H9 (cell line): ENCODE measurements at regions not wholly inside any gene's neighbourhood (a gene's known extent, or its start where the extent isn't known, plus 50 kb on each side); places are given as distances from the start of the nearest gene placed in this dataset.

Experiments
- DNase-seq: peaks from one replicate; pipeline ENCODE4 v3.0.0-alpha.2; 2017
- H2AFZ ChIP-seq: one replicate; pipeline ENCODE4 v1.6.1; 2013; ENCODE audit warnings: mild to moderate bottlenecking, low read length, control low read depth, moderate library complexity
- H2AK5ac ChIP-seq: 2 replicates; pipeline ENCODE4 v1.6.1; 2013; ENCODE audit warnings: low read length, control low read depth, mixed read lengths; ENCODE audit not compliant: insufficient read length
- H2BK120ac ChIP-seq: one replicate; pipeline ENCODE4 v1.6.1; 2013; ENCODE audit warnings: low read depth, mild to moderate bottlenecking, low read length, control low read depth, inconsistent platforms; ENCODE audit not compliant: poor library complexity, severe bottlenecking
- H2BK12ac ChIP-seq: 2 replicates; pipeline ENCODE4 v1.6.1; 2013; ENCODE audit warnings: low read length, control low read depth, mixed read lengths, low read depth; ENCODE audit not compliant: insufficient read length
- H2BK15ac ChIP-seq: 2 replicates; pipeline ENCODE4 v1.6.1; 2013; ENCODE audit warnings: low read depth, low read length, control low read depth
- H2BK20ac ChIP-seq: one replicate; pipeline ENCODE4 v1.6.1; 2013; ENCODE audit warnings: low read depth, mild to moderate bottlenecking, low read length, control low read depth, inconsistent platforms; ENCODE audit not compliant: poor library complexity, severe bottlenecking
- H2BK5ac ChIP-seq: 2 replicates; pipeline ENCODE4 v1.6.1; 2013; ENCODE audit warnings: low read length, control low read depth, mixed read lengths; ENCODE audit not compliant: insufficient read length
- H3K14ac ChIP-seq: 2 replicates; pipeline ENCODE4 v1.6.1; 2013; ENCODE audit warnings: low read length, control low read depth; ENCODE audit not compliant: insufficient read depth
- H3K18ac ChIP-seq: 2 replicates; pipeline ENCODE4 v1.6.1; 2013; ENCODE audit warnings: low read depth, mild to moderate bottlenecking, mixed read lengths, low read length, control low read depth; ENCODE audit not compliant: insufficient read length
- H3K23ac ChIP-seq: 2 replicates; pipeline ENCODE4 v1.6.1; 2013; ENCODE audit warnings: low read length, control low read depth, mixed read lengths, low read depth; ENCODE audit not compliant: insufficient read length
- H3K23me2 ChIP-seq: 2 replicates; pipeline ENCODE4 v1.6.1; 2013; ENCODE audit warnings: low read depth, mild to moderate bottlenecking, mixed read lengths, low read length, control low read depth; ENCODE audit not compliant: insufficient read length, poor library complexity, severe bottlenecking
- H3K27ac ChIP-seq: 2 replicates; pipeline ENCODE4 v1.5.1; 2013; ENCODE audit warnings: low read length, control low read depth, mixed read lengths, low read depth; ENCODE audit not compliant: insufficient read length
- H3K27me3 ChIP-seq: 2 replicates; pipeline ENCODE4 v1.6.1; 2013; ENCODE audit warnings: low read length, control low read depth, inconsistent platforms; ENCODE audit not compliant: insufficient read depth
- H3K4ac ChIP-seq: 2 replicates; pipeline ENCODE4 v1.6.1; 2013; ENCODE audit warnings: low read depth, mild to moderate bottlenecking, control low read depth, inconsistent platforms, low read length, moderate library complexity
- H3K4me1 ChIP-seq: 2 replicates; pipeline ENCODE4 v1.6.1; 2013; ENCODE audit warnings: low read length, control low read depth, inconsistent platforms; ENCODE audit not compliant: insufficient read depth
- H3K4me2 ChIP-seq: 2 replicates; pipeline ENCODE4 v1.6.1; 2013; ENCODE audit warnings: low read length, control low read depth, mixed read lengths; ENCODE audit not compliant: insufficient read length, insufficient read depth
- H3K56ac ChIP-seq: 2 replicates; pipeline ENCODE4 v1.6.1; 2013; ENCODE audit warnings: low read depth, mild to moderate bottlenecking, mixed read lengths, low read length, control low read depth; ENCODE audit not compliant: insufficient read length
- H3K79me1 ChIP-seq: 2 replicates; pipeline ENCODE4 v1.6.1; 2013; ENCODE audit warnings: low read depth, mild to moderate bottlenecking, moderate library complexity, low read length, control low read depth, inconsistent platforms; ENCODE audit not compliant: insufficient read depth, poor library complexity, severe bottlenecking
- H3K79me2 ChIP-seq: 2 replicates; pipeline ENCODE4 v1.6.1; 2013; ENCODE audit warnings: low read length, control low read depth, inconsistent platforms; ENCODE audit not compliant: insufficient read depth
- H3K9ac ChIP-seq: 2 replicates; pipeline ENCODE4 v1.6.1; 2013; ENCODE audit warnings: low read length, control low read depth, mixed read lengths; ENCODE audit not compliant: insufficient read length; ENCODE audit errors: extremely low read depth
- H3K9me3 ChIP-seq: one replicate; pipeline ENCODE4 v1.6.1; 2013; ENCODE audit warnings: low read depth, low read length, inconsistent platforms; ENCODE audit not compliant: control insufficient read depth
- H3T11ph ChIP-seq: one replicate; pipeline ENCODE4 v1.6.1; 2013; ENCODE audit warnings: mild to moderate bottlenecking, low read length, control low read depth, inconsistent platforms
- H4K20me1 ChIP-seq: one replicate; pipeline ENCODE4 v1.6.1; 2013; ENCODE audit not compliant: control insufficient read depth, insufficient read length, insufficient read depth
- H4K5ac ChIP-seq: 2 replicates; pipeline ENCODE4 v1.6.1; 2013; ENCODE audit warnings: low read depth, mild to moderate bottlenecking, mixed read lengths, low read length, control low read depth; ENCODE audit not compliant: insufficient read length
- H4K8ac ChIP-seq: replicated peaks from 2 replicates; pipeline ENCODE4 v1.6.1; 2013; ENCODE audit warnings: low read length, control low read depth, mixed read lengths, low read depth; ENCODE audit not compliant: insufficient read length
- H4K91ac ChIP-seq: 2 replicates; pipeline ENCODE4 v1.6.1; 2013; ENCODE audit warnings: low read depth, mild to moderate bottlenecking, moderate library complexity, mixed read lengths, low read length, control low read depth; ENCODE audit not compliant: insufficient read length
- H3K27ac Mint-ChIP-seq, 3 experiments: 2 replicates in 2 of 3; 3 replicates in 1 of 3; pipeline ENCODE4 v1.8.0; 2020 to 2021; ENCODE audit warnings: mixed read lengths in 3 of 3, mild to moderate bottlenecking in 1 of 3, moderate library complexity in 1 of 3
- H3K27me3 Mint-ChIP-seq: 2 replicates; pipeline ENCODE4 v1.8.0; 2021; ENCODE audit warnings: low read depth, mild to moderate bottlenecking, moderate library complexity, mixed read lengths
- H3K36me3 Mint-ChIP-seq, 3 experiments: 2 replicates in 2 of 3; 3 replicates in 1 of 3; pipeline ENCODE4 v1.8.0; 2020 to 2021; ENCODE audit warnings: low read depth in 3 of 3, mixed read lengths in 3 of 3; ENCODE audit not compliant: insufficient read depth in 1 of 3
- H3K4me1 Mint-ChIP-seq, 2 experiments: 2 replicates each; pipeline ENCODE4 v1.8.0; 2020; ENCODE audit warnings: mixed read lengths in 2 of 2
- H3K4me3 Mint-ChIP-seq, 2 experiments: 2 replicates in 1 of 2; 3 replicates in 1 of 2; pipeline ENCODE4 v1.8.0; 2020 to 2021; ENCODE audit warnings: mild to moderate bottlenecking in 2 of 2, mixed read lengths in 2 of 2, moderate library complexity in 1 of 2
- H3K9me3 Mint-ChIP-seq, 2 experiments: 2 replicates in 1 of 2; 3 replicates in 1 of 2; pipeline ENCODE4 v1.8.0; 2020; ENCODE audit warnings: mild to moderate bottlenecking in 2 of 2, mixed read lengths in 2 of 2, moderate library complexity in 1 of 2
- CTCF ChIP-seq: fragments of 200-600 bp; sonication (generic); conservative IDR thresholded peaks from 3 replicates; pipeline ENCODE4 v1.8.0; 2021; ENCODE audit warnings: antibody characterized with exemption, mild to moderate bottlenecking
- WGBS: extraction: QIAGEN DNeasy Blood & Tissue Kit; methylation state at CpG from one replicate; pipeline ENCODE4 v1.1.7; 2013; ENCODE audit warnings: missing lambda C conversion rate, low lambda C conversion rate, mixed read lengths; ENCODE audit not compliant: insufficient read length; ENCODE audit errors: extremely low coverage; 5-methylcytosine and 5-hydroxymethylcytosine counted together

DNA sequence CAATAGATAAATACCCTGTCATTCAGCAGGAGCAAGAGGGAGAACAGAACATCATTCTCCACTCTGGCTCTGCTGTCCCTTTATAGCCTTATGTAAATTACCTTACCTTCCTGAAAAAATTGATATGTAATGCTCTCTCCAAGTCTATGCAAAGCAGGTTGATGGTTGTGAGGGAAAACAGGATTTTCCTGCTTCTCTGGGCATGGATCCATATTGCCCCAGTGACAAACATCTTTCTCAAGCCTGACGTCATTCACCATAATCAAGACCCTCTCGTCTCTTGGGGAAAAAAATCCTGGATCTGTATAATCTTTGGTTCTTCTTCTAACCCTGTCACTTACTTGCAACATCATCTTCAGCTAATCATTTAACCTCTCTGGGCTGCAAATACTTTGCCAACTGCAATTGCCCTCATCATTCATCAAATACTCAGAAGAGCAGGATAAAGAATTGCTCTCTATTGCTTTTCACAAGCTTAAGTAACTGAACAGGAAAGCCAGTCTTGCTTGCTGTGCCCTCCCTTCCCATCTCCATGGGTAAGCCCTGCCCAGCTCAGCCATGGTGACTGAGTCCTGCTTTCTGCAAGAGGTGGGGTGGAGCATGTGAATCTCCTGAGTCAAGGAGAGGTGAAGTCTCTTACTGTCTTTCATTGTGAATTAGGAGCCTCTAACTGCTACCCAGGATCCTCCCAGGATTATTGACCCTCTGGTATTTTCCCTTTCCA is 123.7 kb upstream of the KLF7 start:
- no peaks in the 10 kb centered on the region for H3K23me2 ChIP-seq
- H3K79me1 ChIP-seq, result no peaks in the 10 kb centered on the region
- no peaks in the 10 kb centered on the region for H3K9me3 ChIP-seq
- no peak overlapping the region for H3K9ac ChIP-seq
- H3K79me2 ChIP-seq, result 0 out of 2 replicates have a peak, but pooled peaks cover 2% of the 10 kb centered on the region
- no peak overlapping the region for H2BK5ac ChIP-seq
- H3K14ac ChIP-seq, result no peak overlapping the region
- H3K23ac ChIP-seq, result no peak overlapping the region
- no peak overlapping the region for H4K5ac ChIP-seq
- no peaks in the 10 kb centered on the region for H4K20me1 ChIP-seq
- Mint-ChIP-seq H3K27me3 (no peaks in the 10 kb centered on the region), H3K4me3 (no peak overlapping the region), H3K27ac (no peak overlapping the region), H3K4me1 (peaks cover 31 to 32% of the 10 kb centered on the region in 2 experiments), H3K9me3 (no peaks in the 10 kb centered on the region), H3K36me3 (no peaks in the 10 kb centered on the region; a peak in 1 of 7 replicates)
- no peak overlapping the region for H2BK15ac ChIP-seq
- H2AFZ ChIP-seq, result no peak overlapping the region
- H3K18ac ChIP-seq, result no peak overlapping the region
- no peak overlapping the region for H3K27ac ChIP-seq
- H3K4me2 ChIP-seq, result no peak overlapping the region
- no peak overlapping the region for H2AK5ac ChIP-seq
- H4K91ac ChIP-seq, result no peak overlapping the region
- H3T11ph ChIP-seq, result no peak overlapping the region
- H3K4me1 ChIP-seq, result peaks cover 4% of the 10 kb centered on the region; the same call in 1 of the 2 replicates
- DNase-seq, result no peak
- no peak overlapping the region for H3K4ac ChIP-seq
- H4K8ac ChIP-seq, result no peak overlapping the region
- no peak for TF ChIP-seq CTCF
- no peak overlapping the region for H2BK20ac ChIP-seq
- H2BK12ac ChIP-seq, result no peak overlapping the region
- no CpG with 5 or more reads among the region's 2 CpGs for WGBS
- H3K56ac ChIP-seq, result no peak overlapping the region
- H3K27me3 ChIP-seq, result no peaks in the 10 kb centered on the region
- H2BK120ac ChIP-seq, result no peak overlapping the region
